NCI-H1092 (cell line): ENCODE measurements at regions not wholly inside any gene's neighbourhood (a gene's known extent, or its start where the extent isn't known, plus 50 kb on each side); places are given as distances from the start of the nearest gene placed in this dataset.

ENCODE experiments used
- DNase-seq: peaks from one replicate; lab custom pipeline; 2025; lab: John Stamatoyannopoulos, UW

DNA sequence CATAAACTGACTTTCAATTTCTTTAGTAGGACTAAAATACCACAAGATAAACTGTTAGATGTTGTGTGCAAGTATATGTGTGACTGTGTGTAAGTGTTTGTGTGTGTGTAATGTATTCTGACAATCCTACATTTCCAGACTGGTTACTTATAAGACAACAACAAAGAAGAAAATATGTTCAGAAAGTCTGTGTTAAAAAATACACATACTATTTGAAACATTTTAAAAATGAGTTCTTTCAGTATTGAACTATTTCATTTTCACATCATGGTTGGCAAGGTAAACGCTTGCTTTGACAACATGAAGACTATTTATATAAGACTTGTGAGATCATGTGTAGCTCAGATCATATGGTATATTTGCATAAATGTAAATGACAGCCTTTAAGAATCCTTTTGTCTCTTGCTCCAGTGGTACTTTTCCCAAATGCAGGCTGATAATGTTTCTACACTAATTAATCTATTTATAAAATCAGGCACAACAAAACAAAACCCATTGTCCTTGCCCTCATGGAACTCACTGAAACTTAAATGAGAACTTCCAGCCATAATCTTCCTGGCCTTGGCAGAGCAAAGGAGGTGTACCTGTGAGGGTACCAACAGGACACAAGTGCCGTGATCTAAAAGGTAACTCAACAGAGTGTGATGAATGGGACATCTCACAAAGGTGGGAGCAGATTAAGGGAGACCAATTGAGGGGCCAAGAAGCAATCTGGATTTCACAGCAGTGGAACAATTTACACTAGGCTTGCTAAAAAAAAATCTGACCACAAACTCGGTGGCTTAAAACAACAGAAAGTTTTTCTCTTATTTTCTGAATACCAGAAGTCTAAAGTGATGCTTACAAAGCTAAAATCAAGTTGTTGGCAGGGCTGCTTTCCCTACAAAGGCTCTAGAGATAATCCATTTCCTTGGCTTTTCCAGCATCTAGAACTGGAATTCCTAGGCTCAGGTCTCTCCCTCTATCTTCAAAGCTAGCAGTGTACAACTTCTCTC is 349.0 kb downstream of the TBC1D4 start:
- no peak for DNase-seq

DNA sequence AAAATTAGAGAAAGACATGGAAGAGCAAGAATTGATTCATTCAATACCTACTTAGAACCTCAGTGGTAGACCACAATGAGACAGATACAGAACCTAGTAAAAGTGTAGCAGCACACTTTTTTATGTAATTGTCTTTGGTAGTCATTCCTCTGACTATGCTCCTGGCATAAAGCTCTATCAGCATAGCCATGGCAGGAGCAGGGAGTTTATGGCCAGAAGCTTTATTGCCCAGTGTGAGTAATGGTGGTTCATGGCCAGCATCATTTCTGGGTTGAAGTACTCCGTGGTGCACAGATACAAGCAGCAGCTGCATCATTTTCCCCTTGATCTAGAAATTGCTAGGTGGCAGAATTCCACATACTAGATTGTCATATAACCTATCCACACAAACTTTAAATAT is 352.6 kb downstream of the TBC1D4 start:
- DNase-seq = no peak

DNA sequence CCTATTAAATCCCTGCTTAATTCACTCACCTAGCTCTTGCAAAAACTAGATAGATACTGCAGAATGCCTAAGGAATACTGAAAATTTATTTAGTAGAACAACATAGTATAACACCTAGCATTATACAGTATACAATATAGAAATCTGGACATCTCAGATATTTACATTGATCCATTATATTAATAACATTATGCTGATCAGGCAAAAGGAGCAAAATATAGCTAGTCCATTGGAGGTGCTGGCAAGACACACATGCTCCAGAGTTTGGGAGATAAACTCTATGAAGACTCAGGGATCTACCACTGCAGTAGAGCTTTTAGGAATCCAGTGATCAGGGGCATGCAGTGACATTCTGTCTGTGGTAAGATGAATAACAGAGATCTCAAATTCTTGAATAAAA is 357.6 kb downstream of the TBC1D4 start:
- no peak for DNase-seq

DNA sequence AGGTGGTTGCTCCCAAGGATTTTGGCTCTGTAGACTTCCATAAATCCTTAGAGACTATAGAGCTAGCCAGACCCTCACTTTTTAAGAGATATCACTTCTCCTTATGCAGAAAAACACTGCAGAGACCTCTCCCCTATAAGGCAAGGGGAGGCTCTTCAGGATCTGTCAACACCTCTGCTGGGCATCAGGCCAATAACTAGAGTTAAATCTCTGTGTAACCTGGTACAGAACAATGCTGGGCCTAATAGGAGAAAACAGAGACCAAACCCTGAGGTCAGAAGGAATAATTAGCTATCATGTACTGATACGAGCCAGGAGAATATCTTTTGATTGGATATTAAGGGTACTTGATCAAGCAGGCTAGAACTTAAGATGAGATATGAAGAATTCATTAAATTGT is 358.5 kb downstream of the TBC1D4 start:
- DNase-seq = no peak

DNA sequence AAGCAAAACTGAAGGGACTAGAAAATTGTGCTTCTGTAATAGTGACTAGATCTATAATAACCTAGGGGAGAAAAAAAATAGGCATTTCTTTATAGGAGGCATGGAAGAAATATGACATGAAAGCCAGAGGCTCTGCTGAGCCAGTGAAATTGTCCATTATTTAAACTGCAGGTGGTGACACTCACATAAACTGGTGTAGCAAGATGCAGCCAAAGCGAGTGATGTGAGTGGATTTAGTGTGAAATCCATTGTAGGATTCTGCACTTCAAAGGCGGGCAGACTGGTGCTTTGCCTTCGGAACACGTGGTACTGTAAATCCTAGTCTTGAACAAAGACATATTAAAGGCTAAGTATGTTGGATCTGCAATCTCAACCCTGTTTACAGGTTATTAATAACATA is 361.9 kb downstream of the TBC1D4 start:
- no peak for DNase-seq

DNA sequence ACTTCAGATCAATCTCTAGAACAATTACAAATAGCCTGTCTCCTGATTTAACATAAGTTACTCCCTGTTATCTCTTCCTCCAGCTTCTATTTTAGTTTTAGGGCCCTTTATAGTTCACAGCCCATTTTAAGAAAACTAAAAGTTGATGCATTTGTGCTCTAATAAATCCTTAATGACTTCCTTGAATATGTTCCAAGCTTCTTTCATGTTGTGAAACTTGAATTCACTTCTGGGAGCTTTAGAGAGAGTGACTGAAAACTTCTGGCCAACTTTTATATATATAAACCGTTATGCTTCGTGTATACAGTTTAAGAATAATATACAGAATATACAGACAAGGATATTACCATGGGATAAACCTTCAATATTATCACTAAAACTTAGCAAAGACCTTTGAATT is 366.8 kb downstream of the TBC1D4 start:
- DNase-seq = no peak

DNA sequence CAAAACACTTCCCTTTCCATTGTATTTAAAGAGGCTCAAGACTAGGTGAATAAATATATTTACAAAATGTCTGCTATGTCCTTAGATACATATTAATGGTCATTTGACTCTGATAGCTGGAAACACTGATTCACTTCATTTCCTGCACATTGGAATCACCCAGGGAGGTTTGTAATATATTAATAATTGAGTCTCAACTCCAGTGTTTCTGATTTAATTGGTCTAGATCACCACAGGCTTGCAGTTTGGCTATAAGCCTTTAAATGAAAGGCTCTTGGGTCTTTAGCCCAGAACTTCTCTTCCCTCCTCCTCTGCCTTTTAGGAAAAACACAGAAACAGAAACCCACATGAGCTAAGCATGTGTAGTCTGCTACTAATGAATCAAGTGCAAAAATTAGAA is 378.0 kb downstream of the TBC1D4 start:
- DNase-seq = no peak

DNA sequence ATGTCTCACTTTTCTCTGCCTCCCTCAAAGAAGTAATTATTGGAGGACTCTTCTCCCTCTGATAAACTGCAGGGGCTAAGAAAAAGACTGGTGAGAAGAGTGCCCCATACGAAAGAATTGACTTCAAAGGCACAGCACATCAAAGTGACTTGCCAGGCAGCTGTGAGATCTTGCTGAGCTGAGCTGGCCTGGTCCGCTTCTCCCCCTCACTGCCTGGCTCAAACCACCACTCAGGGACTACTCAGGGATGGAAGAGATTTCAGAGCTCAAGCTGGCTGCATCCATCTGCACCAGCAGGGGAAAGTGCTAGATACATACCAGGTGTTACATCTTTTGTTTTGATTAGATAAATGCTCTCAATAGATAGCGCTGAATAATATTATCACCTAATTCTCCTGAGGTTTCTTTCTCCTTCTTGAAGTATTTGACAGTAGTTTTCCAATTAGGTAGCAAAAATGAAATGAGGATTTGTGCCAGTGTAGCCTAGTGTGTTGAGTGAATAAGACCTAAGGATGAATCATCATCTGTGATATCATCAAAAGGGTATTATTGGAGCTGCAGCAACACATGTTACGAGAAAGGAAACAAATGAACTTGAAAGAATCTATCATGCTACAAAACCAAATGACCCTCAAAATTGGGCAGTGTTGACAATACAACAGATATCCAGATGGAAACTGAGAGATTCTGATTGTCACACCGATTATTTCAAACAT is 379.8 kb downstream of the TBC1D4 start:
- DNase-seq = no peak

DNA sequence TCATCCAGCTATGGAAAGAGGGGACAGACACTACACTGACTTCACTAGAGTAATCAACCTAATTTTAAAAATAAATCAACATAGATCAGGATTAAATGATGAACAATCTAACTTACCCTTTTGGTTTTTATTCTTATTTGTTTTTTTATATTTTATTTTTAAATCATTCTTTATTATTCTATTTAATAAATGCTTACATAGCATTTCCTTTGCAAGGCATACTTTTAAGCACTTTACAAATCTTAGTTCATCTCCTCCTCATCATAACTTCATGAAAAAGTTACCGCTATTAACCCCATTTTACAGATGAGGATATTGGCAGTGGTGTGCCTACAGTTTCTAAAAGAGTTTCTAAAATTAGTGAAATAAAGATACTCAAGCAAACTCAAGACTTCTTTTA is 380.6 kb downstream of the TBC1D4 start:
- DNase-seq = no peak

DNA sequence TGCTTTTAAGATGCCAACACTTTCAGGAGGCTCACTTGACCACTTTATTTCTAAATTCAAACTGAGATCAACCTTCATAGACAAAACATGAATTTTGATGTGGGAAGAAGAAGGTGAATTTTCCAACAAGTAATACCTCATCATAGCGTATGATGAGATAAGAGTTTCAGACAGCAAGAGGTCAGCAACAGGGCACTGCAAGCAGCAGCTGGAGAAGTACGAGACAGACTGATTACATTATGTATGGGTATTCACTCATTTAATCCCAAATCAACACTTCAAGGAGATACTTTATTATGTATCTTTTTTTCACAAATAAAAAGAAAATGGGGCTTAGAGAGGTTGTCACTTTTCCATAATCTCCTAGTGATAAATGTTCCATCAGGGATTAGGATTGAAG is 389.8 kb downstream of the TBC1D4 start:
- no peak for DNase-seq

DNA sequence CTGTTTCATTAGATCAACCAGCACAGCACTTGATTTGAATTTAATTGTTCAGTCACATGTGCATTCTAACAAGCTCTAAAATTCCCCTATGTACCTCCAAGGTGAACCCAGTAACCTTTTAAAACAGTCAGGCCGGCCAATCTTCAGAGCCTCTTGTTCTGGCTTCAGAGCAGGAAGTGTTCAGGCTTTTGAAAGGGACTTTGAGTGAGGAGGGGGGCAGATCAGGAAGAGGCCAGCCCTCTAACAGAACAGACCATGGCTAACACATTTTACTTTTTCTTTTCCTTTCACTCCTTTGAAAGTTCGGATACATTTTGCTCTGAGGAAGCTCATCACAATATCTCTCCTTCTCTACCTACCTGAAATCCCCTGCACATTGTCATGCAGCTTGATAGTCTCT is 390.3 kb downstream of the TBC1D4 start:
- DNase-seq = no peak

DNA sequence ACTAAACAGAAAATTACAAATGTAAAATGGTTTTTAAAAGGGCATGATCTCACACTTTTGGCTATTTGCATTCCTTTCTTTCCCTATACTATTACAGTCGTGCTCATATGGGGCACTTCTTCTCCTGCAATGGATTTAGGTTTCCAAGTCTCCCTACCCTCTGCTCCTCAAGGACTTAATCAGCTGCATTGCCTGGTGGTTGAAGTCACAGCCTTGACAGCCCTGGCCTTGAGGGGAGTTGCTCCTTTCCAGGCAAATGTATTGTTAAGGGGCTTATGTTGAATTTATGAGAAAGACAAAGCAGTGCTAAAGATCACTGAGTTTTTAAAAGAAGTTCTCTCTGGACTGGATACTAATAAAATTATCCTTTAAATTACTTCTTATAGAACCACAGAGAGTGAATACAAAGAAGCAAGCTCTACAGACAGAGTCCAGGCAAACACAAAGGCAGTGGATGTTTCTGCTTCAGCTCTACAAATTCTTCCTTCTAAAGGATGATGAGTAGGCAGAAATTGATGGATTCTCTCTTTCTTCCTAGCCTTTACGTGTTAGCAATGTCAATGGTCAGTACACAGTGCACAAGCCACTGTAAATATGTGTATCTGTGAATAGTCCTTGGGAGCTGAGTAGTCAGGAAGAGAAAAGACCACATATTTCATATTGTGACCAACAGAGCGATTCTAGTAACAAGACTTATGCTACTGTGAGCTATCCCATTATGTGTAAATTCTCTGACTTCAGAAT is 390.9 kb downstream of the TBC1D4 start:
- no peak for DNase-seq

DNA sequence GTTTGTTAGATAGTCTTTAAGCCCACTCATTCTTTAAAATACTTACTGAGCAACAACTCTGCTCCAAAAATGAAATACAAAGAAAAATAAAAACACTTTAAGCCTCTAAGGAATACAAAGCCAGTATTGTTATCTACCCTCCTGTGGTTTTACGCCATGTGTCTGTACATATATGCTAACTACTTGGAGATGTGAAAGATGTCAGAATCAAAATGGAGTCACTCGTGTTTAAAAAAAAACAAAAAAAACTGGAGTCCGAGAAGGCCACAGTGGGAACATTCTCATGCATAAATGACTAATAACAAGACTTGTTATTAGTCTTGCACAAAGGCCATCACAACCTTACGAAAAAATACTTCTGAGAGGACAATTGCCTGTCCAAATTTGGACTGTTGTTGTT is 393.1 kb downstream of the TBC1D4 start:
- DNase-seq = no peak

DNA sequence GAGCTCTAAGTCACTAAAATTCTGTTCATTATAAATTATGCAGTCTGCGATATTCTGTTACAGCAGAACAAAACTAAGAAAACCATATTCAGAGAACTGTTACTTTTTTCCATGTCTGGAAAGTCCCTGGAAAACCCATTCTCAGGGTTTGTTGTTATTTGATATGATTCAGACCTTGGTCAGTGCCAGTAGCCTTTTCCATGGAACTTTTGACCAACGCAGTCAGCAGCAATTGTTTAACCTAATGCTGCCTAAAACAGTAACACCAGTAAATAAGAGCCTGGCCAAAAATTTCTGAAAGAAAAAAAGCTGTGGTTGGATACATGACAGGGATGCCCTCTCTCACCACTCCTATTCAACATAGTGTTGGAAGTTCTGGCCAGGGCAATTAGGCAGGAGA is 402.7 kb downstream of the TBC1D4 start:
- DNase-seq = no peak

DNA sequence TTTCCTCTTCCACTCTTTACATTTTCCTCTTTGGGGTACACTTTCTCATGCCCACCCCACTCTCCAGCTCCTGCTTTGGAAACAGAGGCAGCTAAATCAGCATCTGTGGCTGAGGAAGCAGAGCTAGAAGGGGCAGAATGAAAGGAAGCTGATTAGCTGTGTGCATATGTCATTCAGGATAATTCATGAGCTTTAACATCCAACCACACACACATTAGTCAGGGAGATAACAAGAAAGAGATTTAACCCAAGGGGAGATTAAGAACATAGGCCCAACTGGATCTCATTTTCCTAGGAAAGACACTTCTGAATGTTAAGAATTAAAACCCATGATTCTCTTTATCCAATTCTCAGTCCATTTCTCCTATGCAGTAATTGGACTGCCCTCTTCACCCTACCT is 405.5 kb downstream of the TBC1D4 start:
- no peak for DNase-seq

DNA sequence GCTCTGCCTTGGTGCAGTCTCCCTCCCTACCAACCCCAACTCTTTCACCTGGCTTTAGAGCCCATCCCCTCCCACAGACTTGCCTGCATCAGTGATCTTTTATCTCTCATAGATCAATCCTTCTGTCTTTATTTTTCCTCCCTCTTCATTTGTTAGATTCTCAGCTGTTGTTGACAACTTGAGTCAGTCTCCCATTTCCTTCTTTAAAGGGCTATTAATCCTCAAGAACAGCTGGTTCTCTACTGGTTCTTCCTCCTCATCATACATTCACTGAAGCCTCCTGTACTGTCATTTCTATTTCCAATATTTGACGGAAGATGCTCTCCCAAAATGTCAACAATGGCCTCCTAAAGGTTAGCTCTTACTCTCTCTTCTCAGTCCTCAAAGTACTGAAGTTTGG is 408.2 kb downstream of the TBC1D4 start:
- no peak for DNase-seq

DNA sequence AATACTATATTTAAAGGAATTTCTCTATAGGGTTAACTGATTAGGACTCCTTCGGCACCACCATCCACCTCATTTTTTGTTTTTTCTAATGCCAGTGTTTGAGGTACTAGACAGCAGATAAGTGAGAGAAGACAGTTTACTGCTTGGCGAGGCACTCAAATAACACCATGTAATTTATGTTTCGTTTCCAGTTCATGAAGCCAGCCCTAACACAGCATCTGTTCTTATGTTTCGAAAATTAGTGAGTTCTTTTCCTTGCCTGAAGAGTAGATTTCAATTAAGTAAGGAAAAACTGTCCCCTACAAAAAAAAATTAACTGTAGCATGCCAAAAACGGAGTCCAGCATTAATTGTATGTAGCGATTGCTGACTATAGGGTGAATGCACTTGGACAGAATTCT is 409.1 kb downstream of the TBC1D4 start:
- DNase-seq = no peak

DNA sequence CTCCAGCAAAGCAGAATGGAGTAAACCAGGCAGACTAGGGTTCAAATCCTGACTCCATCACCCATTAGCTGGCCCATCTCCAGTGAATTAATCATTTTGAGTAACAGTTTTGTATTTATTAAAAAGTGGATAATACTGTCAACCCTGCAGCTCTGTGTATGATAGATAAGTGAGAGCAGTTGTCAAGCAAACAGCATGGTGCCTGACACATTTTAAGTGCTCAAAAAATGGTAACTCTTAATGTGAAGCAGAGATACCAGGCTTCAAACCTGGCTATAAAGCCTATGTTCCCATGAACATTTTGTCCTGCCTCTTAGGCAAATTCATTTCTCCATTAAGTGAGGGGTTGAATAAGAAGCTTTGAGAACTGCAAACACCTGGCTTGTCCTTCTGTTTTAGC is 409.6 kb downstream of the TBC1D4 start:
- no peak for DNase-seq

DNA sequence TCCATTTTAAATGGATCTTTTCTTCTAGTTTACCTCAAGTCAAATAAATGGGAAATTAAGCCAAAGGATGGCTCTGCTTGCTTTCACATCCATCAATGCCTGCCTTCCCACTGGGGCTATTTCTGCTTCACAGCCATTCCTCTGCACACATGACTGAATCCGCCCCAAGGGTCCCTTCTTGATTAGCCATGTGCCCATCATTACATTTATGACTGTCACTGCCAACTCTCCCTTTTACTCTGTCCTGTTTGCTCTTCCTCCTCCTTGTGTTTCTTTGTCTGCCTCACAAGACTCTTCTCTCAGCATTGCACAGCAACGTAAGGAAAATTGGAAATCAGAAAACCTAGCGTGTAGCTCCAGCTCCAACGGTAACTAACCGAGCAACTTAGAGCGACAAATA is 410.2 kb downstream of the TBC1D4 start:
- no peak for DNase-seq

DNA sequence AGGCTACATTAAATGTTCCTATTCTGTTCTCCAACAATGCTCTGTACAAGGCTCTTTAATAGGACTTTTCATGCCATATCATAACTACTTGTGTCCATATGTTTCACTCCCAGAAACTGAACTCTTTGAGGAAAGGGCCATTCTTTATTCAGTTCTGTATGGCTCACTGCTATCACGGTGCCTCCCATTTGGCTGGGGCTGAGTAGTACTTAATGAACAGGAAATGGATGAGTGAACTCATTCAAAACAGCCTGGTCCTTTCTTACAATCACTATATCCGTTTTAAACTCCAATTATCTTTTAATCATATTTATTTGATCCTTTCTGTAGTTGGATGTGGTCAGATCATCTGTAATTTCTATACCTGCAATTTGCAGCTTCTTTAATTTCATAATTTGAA is 410.6 kb downstream of the TBC1D4 start:
- DNase-seq = no peak

DNA sequence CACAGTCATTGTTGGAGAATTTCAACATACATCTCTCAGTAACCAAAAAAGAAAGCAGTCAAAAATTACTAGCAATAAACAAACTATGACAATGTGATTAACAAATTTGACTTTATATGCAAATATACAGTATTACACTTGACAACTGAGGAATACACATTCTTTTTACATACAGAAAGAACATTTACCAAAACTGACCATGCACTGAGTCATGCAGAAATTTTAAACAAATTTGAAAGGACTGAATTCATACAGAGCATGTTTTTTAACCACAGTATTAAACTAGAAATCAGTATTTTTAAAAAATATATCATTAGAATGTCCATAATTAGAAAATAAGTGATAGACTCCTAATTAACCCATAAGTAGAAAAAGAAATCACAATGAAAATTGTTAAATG is 420.1 kb downstream of the TBC1D4 start:
- no peak for DNase-seq

DNA sequence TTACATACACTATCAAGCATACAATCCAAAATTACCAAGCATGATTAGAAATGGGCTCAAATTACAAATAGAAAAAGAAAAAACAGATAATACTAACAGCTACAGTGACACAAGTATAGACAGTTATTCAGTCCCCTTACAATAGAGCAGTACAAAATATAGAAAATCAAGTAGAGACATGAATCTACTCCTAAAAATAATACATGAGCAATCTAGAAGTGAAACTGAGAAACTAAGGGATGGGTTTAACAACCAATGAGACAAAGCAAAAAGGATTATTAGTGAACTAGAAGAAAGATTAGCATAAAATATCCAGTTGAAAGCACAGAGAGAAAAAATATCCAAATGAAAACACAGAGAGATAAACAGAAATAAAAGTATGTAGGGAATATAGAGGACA is 426.7 kb downstream of the TBC1D4 start:
- no peak for DNase-seq

DNA sequence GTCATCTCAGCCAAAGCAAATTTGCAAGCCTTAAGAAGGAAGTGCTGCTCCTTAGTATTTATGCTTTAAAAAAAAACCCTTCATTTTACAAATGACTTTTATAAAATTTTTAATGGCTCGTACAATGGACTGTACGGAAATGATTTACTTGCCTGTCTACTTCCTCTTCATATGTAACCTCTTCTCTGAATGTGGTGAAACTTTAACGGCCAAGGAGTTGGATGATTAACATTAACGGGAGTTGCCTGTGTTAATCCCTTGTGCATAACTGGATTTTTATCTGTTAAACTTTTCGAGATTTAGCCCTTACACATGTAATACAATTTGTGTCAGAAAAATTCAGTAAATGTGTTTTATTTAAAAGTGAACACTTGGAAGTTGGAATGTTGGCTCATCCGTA is 429.4 kb downstream of the TBC1D4 start:
- no peak for DNase-seq
